ENCODE measurements at regions not wholly inside any gene's neighbourhood (a gene's known extent, or its start where the extent isn't known, plus 50 kb on each side); places are given as distances from the start of the nearest gene placed in this dataset.
A peak's percentile ranks its signal among the peaks of the same experiment; 100 is the strongest.

- Histone ChIP-seq H3K27ac (ENCODE audit: insufficient read depth, low read depth, low read length, poor library complexity, severe bottlenecking) (no peak overlapping the region), H3K36me3 (ENCODE audit: control insufficient read depth, insufficient read depth, low read length) (no peaks in the 10 kb centered on the region), H3K4me3 (ENCODE audit: insufficient read depth, low read depth, low read length) (no peak overlapping the region), H3K27me3 (ENCODE audit: control insufficient read depth, insufficient read depth, low read length, poor library complexity, severe bottlenecking) (no peaks in the 10 kb centered on the region), H3K4me1 (ENCODE audit: control insufficient read depth, insufficient read depth, low read length) (peaks cover 2% of the 10 kb centered on the region), H3K9me3 (ENCODE audit: control insufficient read depth, low read length) (no peaks in the 10 kb centered on the region)
- 77 to 93% methylated on average over 1 of the region's 1 CpG for WGBS, 2 experiments
Observed at GRCh38 chr1:58901008-58901407, 117.2 kb upstream of the JUN start.

- 67 to 69% methylated on average over 12 of the region's 12 CpGs for WGBS, 2 experiments
- Histone ChIP-seq H3K36me3 (ENCODE audit: control insufficient read depth, insufficient read depth, low read length) (no peaks in the 10 kb centered on the region), H3K4me3 (ENCODE audit: insufficient read depth, low read depth, low read length) (peak overlapping the region; percentile 55), H3K4me1 (ENCODE audit: control insufficient read depth, insufficient read depth, low read length) (no peaks in the 10 kb centered on the region), H3K27me3 (ENCODE audit: control insufficient read depth, insufficient read depth, low read length, poor library complexity, severe bottlenecking) (no peaks in the 10 kb centered on the region), H3K9me3 (ENCODE audit: control insufficient read depth, low read length) (no peaks in the 10 kb centered on the region), H3K27ac (ENCODE audit: insufficient read depth, low read depth, low read length, poor library complexity, severe bottlenecking) (no peak overlapping the region)
Observed at GRCh38 chr1:58902830-58903513, 119.1 kb upstream of the JUN start.

- Histone ChIP-seq H3K4me1 (ENCODE audit: control insufficient read depth, insufficient read depth, low read length) (no peaks in the 10 kb centered on the region), H3K27ac (ENCODE audit: insufficient read depth, low read depth, low read length, poor library complexity, severe bottlenecking) (no peak overlapping the region), H3K4me3 (ENCODE audit: insufficient read depth, low read depth, low read length) (peak overlapping the region; percentile 55), H3K36me3 (ENCODE audit: control insufficient read depth, insufficient read depth, low read length) (no peaks in the 10 kb centered on the region), H3K9me3 (ENCODE audit: control insufficient read depth, low read length) (no peaks in the 10 kb centered on the region), H3K27me3 (ENCODE audit: control insufficient read depth, insufficient read depth, low read length, poor library complexity, severe bottlenecking) (no peaks in the 10 kb centered on the region)
- WGBS, 2 experiments = 2% methylated on average over 70 of the region's 70 CpGs
Observed at GRCh38 chr1:58903514-58904298, 119.9 kb upstream of the JUN start.

- Histone ChIP-seq H3K27me3 (ENCODE audit: control insufficient read depth, insufficient read depth, low read length, poor library complexity, severe bottlenecking) (no peaks in the 10 kb centered on the region), H3K4me3 (ENCODE audit: insufficient read depth, low read depth, low read length) (peak overlapping the region; percentile 55), H3K4me1 (ENCODE audit: control insufficient read depth, insufficient read depth, low read length) (no peaks in the 10 kb centered on the region), H3K36me3 (ENCODE audit: control insufficient read depth, insufficient read depth, low read length) (no peaks in the 10 kb centered on the region), H3K27ac (ENCODE audit: insufficient read depth, low read depth, low read length, poor library complexity, severe bottlenecking) (no peak overlapping the region), H3K9me3 (ENCODE audit: control insufficient read depth, low read length) (no peaks in the 10 kb centered on the region)
- 74 to 78% methylated on average over 5 to 7 of the region's 8 CpGs for WGBS, 2 experiments
Observed at GRCh38 chr1:58904299-58905125, 120.7 kb upstream of the JUN start.

GRCh38 chr1:58905126-58905490, 121.3 kb upstream of the JUN start:
- no peaks in the 10 kb centered on the region for H3K36me3 ChIP-seq (ENCODE audit: control insufficient read depth, insufficient read depth, low read length)
- WGBS, 2 experiments = 90 to 94% methylated on average over 3 of the region's 3 CpGs
- no peaks in the 10 kb centered on the region for H3K9me3 ChIP-seq (ENCODE audit: control insufficient read depth, low read length)

GRCh38 chr1:58905628-58906221, 121.9 kb upstream of the JUN start:
- WGBS, 2 experiments = 89% methylated on average over 3 of the region's 3 CpGs
- H3K9me3 ChIP-seq (ENCODE audit: control insufficient read depth, low read length) = no peaks in the 10 kb centered on the region
- H3K36me3 ChIP-seq (ENCODE audit: control insufficient read depth, insufficient read depth, low read length) = no peaks in the 10 kb centered on the region
- no peak overlapping the region for H3K4me3 ChIP-seq (ENCODE audit: insufficient read depth, low read depth, low read length)
- H3K4me1 ChIP-seq (ENCODE audit: control insufficient read depth, insufficient read depth, low read length) = no peaks in the 10 kb centered on the region
- no peaks in the 10 kb centered on the region for H3K27me3 ChIP-seq (ENCODE audit: control insufficient read depth, insufficient read depth, low read length, poor library complexity, severe bottlenecking)
- H3K27ac ChIP-seq (ENCODE audit: insufficient read depth, low read depth, low read length, poor library complexity, severe bottlenecking) = no peak overlapping the region

More at GRCh38 chr1:58905126-58905490, 121.3 kb upstream of the JUN start:
- no peak overlapping the region for H3K4me3 ChIP-seq (ENCODE audit: insufficient read depth, low read depth, low read length)
- H3K27ac ChIP-seq (ENCODE audit: insufficient read depth, low read depth, low read length, poor library complexity, severe bottlenecking) = no peak overlapping the region
- H3K27me3 ChIP-seq (ENCODE audit: control insufficient read depth, insufficient read depth, low read length, poor library complexity, severe bottlenecking) = no peaks in the 10 kb centered on the region
- no peaks in the 10 kb centered on the region for H3K4me1 ChIP-seq (ENCODE audit: control insufficient read depth, insufficient read depth, low read length)

GRCh38 chr1:58907398-58907797, 123.6 kb upstream of the JUN start:
- Histone ChIP-seq H3K4me1 (ENCODE audit: control insufficient read depth, insufficient read depth, low read length) (no peaks in the 10 kb centered on the region), H3K36me3 (ENCODE audit: control insufficient read depth, insufficient read depth, low read length) (no peaks in the 10 kb centered on the region), H3K4me3 (ENCODE audit: insufficient read depth, low read depth, low read length) (no peak overlapping the region), H3K27me3 (ENCODE audit: control insufficient read depth, insufficient read depth, low read length, poor library complexity, severe bottlenecking) (no peaks in the 10 kb centered on the region), H3K9me3 (ENCODE audit: control insufficient read depth, low read length) (no peaks in the 10 kb centered on the region), H3K27ac (ENCODE audit: insufficient read depth, low read depth, low read length, poor library complexity, severe bottlenecking) (no peak overlapping the region)
- WGBS, 2 experiments = 90 to 93% methylated on average over 3 of the region's 3 CpGs

GRCh38 chr1:58908561-58909560, 125.0 kb upstream of the JUN start:
- Histone ChIP-seq H3K27ac (ENCODE audit: insufficient read depth, low read depth, low read length, poor library complexity, severe bottlenecking) (no peak overlapping the region), H3K27me3 (ENCODE audit: control insufficient read depth, insufficient read depth, low read length, poor library complexity, severe bottlenecking) (no peaks in the 10 kb centered on the region)
- WGBS, 2 experiments = 79 to 100% methylated on average over 2 of the region's 3 CpGs

GRCh38 chr1:58909914-58910681, 126.3 kb upstream of the JUN start:
- Histone ChIP-seq H3K27me3 (ENCODE audit: control insufficient read depth, insufficient read depth, low read length, poor library complexity, severe bottlenecking) (no peaks in the 10 kb centered on the region), H3K4me1 (ENCODE audit: control insufficient read depth, insufficient read depth, low read length) (no peaks in the 10 kb centered on the region), H3K4me3 (ENCODE audit: insufficient read depth, low read depth, low read length) (no peak overlapping the region), H3K36me3 (ENCODE audit: control insufficient read depth, insufficient read depth, low read length) (no peaks in the 10 kb centered on the region), H3K27ac (ENCODE audit: insufficient read depth, low read depth, low read length, poor library complexity, severe bottlenecking) (no peak overlapping the region), H3K9me3 (ENCODE audit: control insufficient read depth, low read length) (no peaks in the 10 kb centered on the region)
- WGBS, 2 experiments = 94 to 98% methylated on average over 3 of the region's 3 CpGs

More at GRCh38 chr1:58908561-58909560, 125.0 kb upstream of the JUN start:
- H3K4me3 ChIP-seq (ENCODE audit: insufficient read depth, low read depth, low read length) = no peak overlapping the region
- H3K4me1 ChIP-seq (ENCODE audit: control insufficient read depth, insufficient read depth, low read length) = no peaks in the 10 kb centered on the region
- no peaks in the 10 kb centered on the region for H3K9me3 ChIP-seq (ENCODE audit: control insufficient read depth, low read length)
- H3K36me3 ChIP-seq (ENCODE audit: control insufficient read depth, insufficient read depth, low read length) = no peaks in the 10 kb centered on the region

All from ectodermal cell (in vitro differentiated cells).